MG63 (cell line): ENCODE measurements at regions not wholly inside any gene's neighbourhood (a gene's known extent, or its start where the extent isn't known, plus 50 kb on each side); places are given as distances from the start of the nearest gene placed in this dataset.
"Not testable (repeated sequence)": the region's sequence is repeated elsewhere in the genome, so short reads cannot be mapped to it uniquely, and the experiment has no call there.

Experiments
- DNase-seq: peaks from one replicate; pipeline ENCODE4 v3.0.0-alpha.2; 2020
- H3K27me3 ChIP-seq: fragments of 250-450 bp; sonication (Bioruptor Pico); 2 replicates; pipeline ENCODE4 v1.5.1; 2020; ENCODE audit warnings: mild to moderate bottlenecking, moderate library complexity
- H3K36me3 ChIP-seq: fragments of 250-450 bp; sonication (Bioruptor Pico); 2 replicates; pipeline ENCODE4 v1.5.1; 2020; ENCODE audit warnings: mild to moderate bottlenecking, moderate library complexity
- H3K4me3 ChIP-seq: fragments of 250-450 bp; sonication (Bioruptor Pico); 2 replicates; pipeline ENCODE4 v1.5.1; 2020; ENCODE audit warnings: mild to moderate bottlenecking, moderate library complexity
- H3K9me3 ChIP-seq: fragments of 250-450 bp; sonication (Bioruptor Pico); 2 replicates; pipeline ENCODE4 v1.5.1; 2020; ENCODE audit warnings: mild to moderate bottlenecking, moderate library complexity

DNA sequence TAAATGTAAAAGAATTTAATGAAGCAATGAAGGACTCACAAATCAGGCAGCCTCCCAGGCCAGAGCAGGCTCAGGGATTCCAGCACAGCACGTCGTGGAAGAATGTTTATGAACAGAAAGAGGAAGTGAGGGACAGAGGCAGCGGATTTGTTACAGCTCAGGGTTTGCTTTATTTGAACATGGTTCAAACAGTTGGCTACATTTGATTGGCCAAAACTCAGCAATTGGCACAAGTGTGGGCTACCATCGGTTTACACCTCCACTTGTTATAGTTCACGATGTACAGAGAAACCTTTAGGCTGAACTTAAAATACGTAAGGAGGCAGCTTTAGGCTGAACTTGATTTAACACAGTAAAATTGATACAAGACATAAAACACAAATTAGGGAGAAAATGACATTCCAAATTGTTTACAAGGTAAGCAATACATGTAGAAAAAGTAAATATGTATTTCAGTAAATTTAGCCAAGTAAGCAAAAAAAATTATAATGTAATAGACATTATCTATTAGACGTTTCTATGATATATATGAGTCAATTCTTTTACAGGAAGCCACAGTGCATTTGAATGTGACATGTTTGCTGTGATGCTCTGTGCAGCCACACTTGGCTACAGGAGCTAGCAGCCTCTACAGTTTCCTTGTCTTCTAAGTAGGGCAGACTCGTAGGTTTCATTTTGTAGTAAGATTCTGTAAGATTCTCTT is 126.5 kb downstream of the ADSS2 start:
- no peak overlapping the region for H3K4me3 ChIP-seq
- peaks cover 16% of the 10 kb centered on the region for H3K9me3 ChIP-seq
- DNase-seq = no peak
- H3K36me3 ChIP-seq = no peaks in the 10 kb centered on the region
- H3K27me3 ChIP-seq = no peaks in the 10 kb centered on the region

DNA sequence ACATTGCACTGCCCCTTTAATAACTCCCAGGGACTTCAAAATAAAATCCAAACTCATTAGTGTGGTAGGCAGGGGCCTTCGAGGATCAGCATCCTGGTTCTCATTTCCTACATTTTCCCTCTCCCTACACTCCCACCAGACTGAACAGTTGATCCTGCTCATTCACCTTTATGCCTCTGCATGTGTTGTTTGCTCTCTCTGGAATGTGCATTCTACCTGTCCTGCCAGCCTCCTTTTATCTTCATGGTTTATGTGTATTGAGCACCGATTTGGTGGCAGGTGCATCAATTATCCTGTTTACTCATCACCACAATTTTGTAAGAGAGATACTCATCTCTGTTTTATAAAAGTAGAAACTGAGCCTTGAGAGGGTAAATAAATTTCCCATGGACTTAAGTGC is 125.0 kb downstream of the ADSS2 start:
- no peaks in the 10 kb centered on the region for H3K36me3 ChIP-seq
- no peak overlapping the region for H3K4me3 ChIP-seq
- H3K27me3 ChIP-seq = no peaks in the 10 kb centered on the region
- peaks cover 16% of the 10 kb centered on the region for H3K9me3 ChIP-seq
- DNase-seq = no peak

DNA sequence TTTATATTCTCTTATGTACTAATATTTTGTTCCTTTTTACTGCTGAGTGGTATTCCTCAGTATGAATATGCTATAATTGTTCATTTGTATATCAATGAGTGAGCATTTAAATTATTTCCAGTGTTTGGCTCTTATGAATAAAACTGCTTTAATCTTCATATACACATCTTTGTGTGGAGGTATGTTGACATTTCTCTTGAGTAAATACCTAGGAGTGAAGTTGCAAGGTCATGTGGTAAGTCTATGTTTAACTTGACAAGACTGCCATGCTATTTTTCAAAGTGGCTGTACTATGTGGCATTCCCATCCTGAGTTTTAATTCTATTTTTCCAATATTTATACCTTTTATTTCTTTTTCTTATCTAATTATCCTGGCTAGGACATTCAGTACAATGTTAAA is 124.2 kb downstream of the ADSS2 start:
- DNase-seq = no peak
- H3K9me3 ChIP-seq = peaks cover 14% of the 10 kb centered on the region
- H3K4me3 ChIP-seq = no peak overlapping the region
- H3K27me3 ChIP-seq = no peaks in the 10 kb centered on the region
- no peaks in the 10 kb centered on the region for H3K36me3 ChIP-seq

- no peak overlapping the region for H3K4me3 ChIP-seq
- DNase-seq = no peak
- H3K27me3 ChIP-seq = no peaks in the 10 kb centered on the region
- peaks cover 14% of the 10 kb centered on the region for H3K9me3 ChIP-seq
- no peaks in the 10 kb centered on the region for H3K36me3 ChIP-seq
Observed at GRCh38 chr1:244328476-244328875, 123.2 kb downstream of the ADSS2 start.

- H3K36me3 ChIP-seq = no peaks in the 10 kb centered on the region
- H3K4me3 ChIP-seq = no peak overlapping the region
- DNase-seq = no peak
- no peaks in the 10 kb centered on the region for H3K27me3 ChIP-seq
- peaks cover 14% of the 10 kb centered on the region for H3K9me3 ChIP-seq
Observed at GRCh38 chr1:244329591-244330317, 122.0 kb downstream of the ADSS2 start.

DNA sequence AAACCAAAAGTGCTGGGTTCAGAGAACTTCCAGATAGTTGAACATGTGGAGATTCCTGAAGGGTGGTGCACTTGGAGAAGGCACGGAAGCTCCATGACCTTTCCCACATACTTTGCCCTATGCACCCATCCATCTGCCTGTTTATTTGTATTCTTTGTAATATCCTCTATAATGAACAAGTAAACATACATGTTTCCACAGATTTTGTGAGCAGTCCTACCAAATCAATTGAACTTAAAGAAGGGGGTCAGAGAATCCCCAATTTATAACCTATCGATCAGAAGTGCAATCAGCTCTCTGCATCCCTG is 121.4 kb downstream of the ADSS2 start:
- H3K4me3 ChIP-seq = no peak overlapping the region
- H3K9me3 ChIP-seq = peaks cover 14% of the 10 kb centered on the region
- no peaks in the 10 kb centered on the region for H3K27me3 ChIP-seq
- DNase-seq = no peak
- H3K36me3 ChIP-seq = no peaks in the 10 kb centered on the region

GRCh38 chr1:244332761-244333160 is 118.9 kb downstream of the ADSS2 start:
- H3K27me3 ChIP-seq, DNase-seq, H3K4me3 ChIP-seq, H3K36me3 ChIP-seq: not testable (repeated sequence)
- H3K9me3 ChIP-seq = peaks cover 14% of the 10 kb centered on the region

DNA sequence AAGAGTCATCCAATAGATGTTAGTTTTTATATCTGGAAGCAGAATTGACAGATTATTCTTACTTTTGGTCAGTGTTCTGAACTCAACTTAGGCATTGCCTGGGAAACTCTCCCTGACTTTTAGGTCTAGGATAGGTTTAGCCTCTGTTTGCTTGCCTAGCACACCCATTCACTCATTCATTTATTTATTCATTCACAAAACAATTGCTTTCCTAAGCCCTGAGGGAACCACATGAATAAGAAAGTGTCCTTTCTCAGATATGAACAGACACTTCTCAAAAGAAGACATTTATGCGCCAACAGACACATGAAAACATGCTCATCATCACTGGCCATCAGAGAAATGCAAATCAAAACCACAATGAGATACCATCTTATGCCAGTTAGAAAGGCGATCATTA is 117.4 kb downstream of the ADSS2 start:
- not testable (repeated sequence) for DNase-seq, H3K36me3 ChIP-seq, H3K27me3 ChIP-seq, H3K4me3 ChIP-seq, H3K9me3 ChIP-seq

- H3K4me3 ChIP-seq, H3K27me3 ChIP-seq, H3K9me3 ChIP-seq, DNase-seq, H3K36me3 ChIP-seq: not testable (repeated sequence)
Observed at GRCh38 chr1:244334842-244335241, 116.9 kb downstream of the ADSS2 start.

DNA sequence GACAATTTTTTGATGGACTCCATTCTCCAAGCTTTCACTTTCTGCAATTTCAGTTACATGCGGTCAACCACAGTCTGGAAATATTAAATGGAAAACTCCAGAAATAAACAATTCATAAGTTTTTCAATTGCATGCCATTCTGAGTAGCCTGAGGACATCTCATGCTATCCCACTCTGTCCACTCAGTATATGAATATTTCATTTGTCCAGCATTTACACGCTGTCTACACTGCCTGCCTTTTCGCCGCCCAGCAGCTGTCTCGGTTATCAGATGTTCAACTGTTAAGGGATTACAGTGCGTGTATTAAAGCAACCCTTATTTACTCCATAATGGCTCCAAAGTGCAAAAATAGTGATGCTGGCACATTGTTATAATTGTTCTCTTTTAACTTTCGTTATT is 116.3 kb downstream of the ADSS2 start:
- no peak for DNase-seq
- H3K36me3 ChIP-seq = no peaks in the 10 kb centered on the region
- no peaks in the 10 kb centered on the region for H3K27me3 ChIP-seq
- no peaks in the 10 kb centered on the region for H3K9me3 ChIP-seq
- no peak overlapping the region for H3K4me3 ChIP-seq

- Histone ChIP-seq H3K9me3 (no peaks in the 10 kb centered on the region), H3K27me3 (no peaks in the 10 kb centered on the region), H3K4me3 (no peak overlapping the region), H3K36me3 (no peaks in the 10 kb centered on the region)
- no peak for DNase-seq
Observed at GRCh38 chr1:244336232-244336899, 115.3 kb downstream of the ADSS2 start.

GRCh38 chr1:244337839-244338238 is 113.9 kb downstream of the ADSS2 start:
- Histone ChIP-seq H3K36me3 (no peaks in the 10 kb centered on the region), H3K4me3 (no peak overlapping the region), H3K9me3 (no peaks in the 10 kb centered on the region), H3K27me3 (no peaks in the 10 kb centered on the region)
- no peak for DNase-seq

- Histone ChIP-seq H3K4me3 (no peak overlapping the region), H3K36me3 (no peaks in the 10 kb centered on the region), H3K27me3 (no peaks in the 10 kb centered on the region), H3K9me3 (no peaks in the 10 kb centered on the region)
- DNase-seq = no peak
Observed at GRCh38 chr1:244339073-244339692, 112.5 kb downstream of the ADSS2 start.

GRCh38 chr1:244339776-244340175 is 111.9 kb downstream of the ADSS2 start:
- H3K36me3 ChIP-seq = no peaks in the 10 kb centered on the region
- no peaks in the 10 kb centered on the region for H3K27me3 ChIP-seq
- no peak for DNase-seq
- H3K4me3 ChIP-seq = no peak overlapping the region
- no peaks in the 10 kb centered on the region for H3K9me3 ChIP-seq

DNA sequence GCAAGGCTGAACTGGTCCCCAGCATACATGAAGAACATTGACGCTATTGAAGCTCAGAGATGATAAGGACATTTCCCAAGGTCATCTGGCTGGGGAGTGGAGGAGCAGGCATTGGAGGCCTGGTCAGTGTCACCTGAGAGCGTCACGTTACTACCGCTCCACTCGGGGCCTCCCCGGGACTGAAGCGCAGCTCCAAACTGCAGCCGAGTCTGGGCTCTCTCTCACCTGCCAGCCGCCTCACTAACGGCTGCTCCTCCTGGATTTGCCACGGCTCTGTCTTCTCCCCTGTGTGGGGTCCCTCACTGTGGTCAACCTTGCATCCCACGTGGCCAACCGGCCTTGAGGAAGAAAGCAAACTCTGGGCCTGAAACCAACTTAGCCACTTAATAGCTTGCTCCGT is 111.3 kb downstream of the ADSS2 start:
- no peak for DNase-seq
- Histone ChIP-seq H3K36me3 (no peaks in the 10 kb centered on the region), H3K4me3 (no peak overlapping the region), H3K27me3 (no peaks in the 10 kb centered on the region), H3K9me3 (no peaks in the 10 kb centered on the region)

DNA sequence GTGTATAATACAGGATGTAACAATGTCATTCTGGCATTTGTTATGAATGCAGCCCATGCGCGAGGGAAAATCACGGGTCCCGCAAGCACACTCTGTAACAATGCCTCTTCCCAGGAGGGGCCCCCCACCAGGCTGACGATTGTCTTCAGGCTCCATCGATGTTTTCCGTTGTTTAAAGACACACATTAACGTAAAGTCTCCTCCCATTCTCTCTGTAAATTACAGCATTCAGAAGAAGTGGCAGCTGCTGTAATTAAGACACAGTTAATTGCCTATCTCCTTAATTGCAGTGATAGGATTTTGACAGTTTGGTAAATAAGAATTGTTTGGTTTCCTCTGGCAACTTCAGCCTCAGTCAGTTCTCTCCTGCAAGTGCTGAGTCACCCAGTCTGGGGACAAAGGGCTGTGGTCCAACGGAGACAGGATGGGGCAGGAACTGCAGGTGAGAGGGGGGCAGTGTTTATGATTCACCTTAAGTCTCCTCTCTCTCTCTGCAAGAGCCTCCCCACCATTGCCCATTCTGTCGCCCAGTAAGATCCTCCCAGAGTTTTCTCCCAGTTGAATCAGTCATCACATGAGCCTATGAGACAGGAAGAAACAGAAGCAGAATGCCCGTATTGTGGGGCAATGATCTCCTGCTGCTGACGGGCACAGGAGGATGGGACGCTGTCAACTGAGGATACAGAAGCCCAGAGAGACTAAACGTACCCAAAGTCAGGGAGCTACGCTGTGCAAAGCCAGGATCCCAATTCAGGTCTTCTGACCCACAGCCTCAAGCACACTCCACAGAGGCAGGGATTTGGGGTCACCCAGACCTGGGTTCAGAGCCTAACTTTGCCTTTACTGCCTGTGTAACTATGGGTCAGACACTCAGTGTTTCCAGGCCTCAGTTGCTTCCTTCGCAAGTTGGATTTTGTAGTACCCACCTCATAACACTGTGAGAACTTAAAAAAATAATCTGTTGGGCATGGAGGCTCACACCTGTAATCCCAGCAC is 110.0 kb downstream of the ADSS2 start:
- H3K4me3 ChIP-seq = no peak overlapping the region
- DNase-seq = no peak

More for the DNA sequence above, 110.0 kb downstream of the ADSS2 start:
- Histone ChIP-seq H3K9me3 (no peaks in the 10 kb centered on the region; the same call in 1 of the 2 replicates), H3K27me3 (no peaks in the 10 kb centered on the region), H3K36me3 (no peaks in the 10 kb centered on the region)
